Ishikawa (cell line): ENCODE measurements at regions not wholly inside any gene's neighbourhood (a gene's known extent, or its start where the extent isn't known, plus 50 kb on each side); places are given as distances from the start of the nearest gene placed in this dataset.

Experiments
- CEBPB ChIP-seq: IDR thresholded peaks from 2 replicates; pipeline ENCODE4 v1.6.1; 2012
- CREB1 ChIP-seq: IDR thresholded peaks from 2 replicates; pipeline ENCODE4 v1.6.1; 2012; ENCODE audit warnings: low read depth
- EGR1 ChIP-seq: IDR thresholded peaks from 2 replicates; pipeline ENCODE4 v1.6.1; 2012
- EP300 ChIP-seq: IDR thresholded peaks from 2 replicates; pipeline ENCODE4 v1.6.1; 2012; ENCODE audit warnings: borderline replicate concordance
- FOXM1 ChIP-seq: IDR thresholded peaks from 2 replicates; pipeline ENCODE4 v1.6.1; 2012; ENCODE audit warnings: low read depth, borderline replicate concordance
- NFIC ChIP-seq: IDR thresholded peaks from 2 replicates; pipeline ENCODE4 v1.6.1; 2012
- RAD21 ChIP-seq: IDR thresholded peaks from 2 replicates; pipeline ENCODE4 v1.6.1; 2012; ENCODE audit warnings: low read depth
- TAF1 ChIP-seq: IDR thresholded peaks from 2 replicates; pipeline ENCODE4 v1.6.1; 2012; ENCODE audit warnings: low read depth, mild to moderate bottlenecking
- TCF12 ChIP-seq: IDR thresholded peaks from 2 replicates; pipeline ENCODE4 v1.6.1; 2012; ENCODE audit warnings: low read depth
- TEAD4 ChIP-seq: IDR thresholded peaks from 2 replicates; pipeline ENCODE4 v1.6.1; 2012
- YY1 ChIP-seq: IDR thresholded peaks from 2 replicates; pipeline ENCODE4 v1.6.1; 2012; ENCODE audit warnings: low read depth
- ZBTB7A ChIP-seq: IDR thresholded peaks from 2 replicates; pipeline ENCODE4 v1.6.1; 2012; ENCODE audit warnings: low read depth
- TF ChIP-seq, protein P1 (sequence below): IDR thresholded peaks from 2 replicates; pipeline ENCODE4 v1.6.1; 2012
- TF ChIP-seq, protein P2 (sequence below): IDR thresholded peaks from 2 replicates; pipeline ENCODE4 v1.6.1; 2012; ENCODE audit warnings: low read depth, mild to moderate bottlenecking
- TF ChIP-seq, protein P3 (sequence below): IDR thresholded peaks from 2 replicates; pipeline ENCODE4 v1.6.1; 2012

DNA sequence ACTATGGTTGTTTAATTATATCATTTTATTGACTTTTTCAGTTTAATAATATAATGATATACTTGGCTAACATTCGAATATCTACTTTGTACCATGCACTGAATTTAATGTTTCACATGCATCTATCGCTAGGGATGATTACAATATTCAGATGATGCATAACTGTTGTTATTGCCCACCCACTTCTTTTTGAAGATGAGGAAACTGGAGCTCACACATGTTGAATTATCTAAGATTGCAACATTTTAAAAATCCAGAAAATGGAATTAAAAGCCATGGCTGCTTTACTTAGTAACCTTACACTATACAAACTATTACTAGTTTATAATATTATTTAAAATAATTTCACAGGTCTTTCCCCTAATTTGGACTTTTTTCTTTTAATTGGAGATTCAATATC, 171.7 kb downstream of the TLR4 start:
- no peak for TF ChIP-seq EGR1
- TF ChIP-seq, protein P1, sequence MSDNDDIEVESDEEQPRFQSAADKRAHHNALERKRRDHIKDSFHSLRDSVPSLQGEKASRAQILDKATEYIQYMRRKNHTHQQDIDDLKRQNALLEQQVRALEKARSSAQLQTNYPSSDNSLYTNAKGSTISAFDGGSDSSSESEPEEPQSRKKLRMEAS = no peak
- TF ChIP-seq TEAD4 = no peak
- TF ChIP-seq ZBTB7A = no peak
- no peak for TF ChIP-seq FOXM1
- no peak for TF ChIP-seq EP300
- no peak for TF ChIP-seq CEBPB
- no peak for TF ChIP-seq NFIC
- no peak for TF ChIP-seq YY1
- TF ChIP-seq, protein P2, sequence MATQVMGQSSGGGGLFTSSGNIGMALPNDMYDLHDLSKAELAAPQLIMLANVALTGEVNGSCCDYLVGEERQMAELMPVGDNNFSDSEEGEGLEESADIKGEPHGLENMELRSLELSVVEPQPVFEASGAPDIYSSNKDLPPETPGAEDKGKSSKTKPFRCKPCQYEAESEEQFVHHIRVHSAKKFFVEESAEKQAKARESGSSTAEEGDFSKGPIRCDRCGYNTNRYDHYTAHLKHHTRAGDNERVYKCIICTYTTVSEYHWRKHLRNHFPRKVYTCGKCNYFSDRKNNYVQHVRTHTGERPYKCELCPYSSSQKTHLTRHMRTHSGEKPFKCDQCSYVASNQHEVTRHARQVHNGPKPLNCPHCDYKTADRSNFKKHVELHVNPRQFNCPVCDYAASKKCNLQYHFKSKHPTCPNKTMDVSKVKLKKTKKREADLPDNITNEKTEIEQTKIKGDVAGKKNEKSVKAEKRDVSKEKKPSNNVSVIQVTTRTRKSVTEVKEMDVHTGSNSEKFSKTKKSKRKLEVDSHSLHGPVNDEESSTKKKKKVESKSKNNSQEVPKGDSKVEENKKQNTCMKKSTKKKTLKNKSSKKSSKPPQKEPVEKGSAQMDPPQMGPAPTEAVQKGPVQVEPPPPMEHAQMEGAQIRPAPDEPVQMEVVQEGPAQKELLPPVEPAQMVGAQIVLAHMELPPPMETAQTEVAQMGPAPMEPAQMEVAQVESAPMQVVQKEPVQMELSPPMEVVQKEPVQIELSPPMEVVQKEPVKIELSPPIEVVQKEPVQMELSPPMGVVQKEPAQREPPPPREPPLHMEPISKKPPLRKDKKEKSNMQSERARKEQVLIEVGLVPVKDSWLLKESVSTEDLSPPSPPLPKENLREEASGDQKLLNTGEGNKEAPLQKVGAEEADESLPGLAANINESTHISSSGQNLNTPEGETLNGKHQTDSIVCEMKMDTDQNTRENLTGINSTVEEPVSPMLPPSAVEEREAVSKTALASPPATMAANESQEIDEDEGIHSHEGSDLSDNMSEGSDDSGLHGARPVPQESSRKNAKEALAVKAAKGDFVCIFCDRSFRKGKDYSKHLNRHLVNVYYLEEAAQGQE = no peak
- TF ChIP-seq CREB1 = no peak

DNA sequence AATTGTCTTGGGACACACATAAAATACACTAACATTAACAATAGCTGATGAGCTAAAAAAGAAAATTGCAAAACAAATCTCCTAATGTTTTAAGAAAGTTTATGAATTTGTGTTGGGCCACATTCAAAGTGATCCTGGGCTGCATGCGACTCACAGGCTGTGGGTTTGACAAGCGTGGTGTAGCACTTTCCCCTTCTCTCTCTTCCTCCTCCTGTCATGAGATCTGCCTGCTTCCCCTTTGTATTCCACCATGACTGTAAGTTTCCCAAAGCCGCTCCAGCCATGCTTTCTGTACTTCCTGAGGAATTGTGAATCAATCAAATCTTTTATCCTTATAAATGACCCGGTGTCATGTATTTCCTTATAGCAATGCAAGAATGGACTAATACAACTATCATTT, 178.0 kb downstream of the TLR4 start:
- TF ChIP-seq TCF12 = no peak
- TF ChIP-seq YY1 = no peak
- no peak for TF ChIP-seq TAF1
- TF ChIP-seq, protein P2 = no peak
- TF ChIP-seq, protein P1 = no peak
- no peak for TF ChIP-seq EGR1
- TF ChIP-seq CREB1 = no peak
- TF ChIP-seq, protein P3, sequence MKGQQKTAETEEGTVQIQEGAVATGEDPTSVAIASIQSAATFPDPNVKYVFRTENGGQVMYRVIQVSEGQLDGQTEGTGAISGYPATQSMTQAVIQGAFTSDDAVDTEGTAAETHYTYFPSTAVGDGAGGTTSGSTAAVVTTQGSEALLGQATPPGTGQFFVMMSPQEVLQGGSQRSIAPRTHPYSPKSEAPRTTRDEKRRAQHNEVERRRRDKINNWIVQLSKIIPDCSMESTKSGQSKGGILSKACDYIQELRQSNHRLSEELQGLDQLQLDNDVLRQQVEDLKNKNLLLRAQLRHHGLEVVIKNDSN = no peak
- no peak for TF ChIP-seq EP300
- TF ChIP-seq NFIC = no peak
- TF ChIP-seq TEAD4 = no peak
- TF ChIP-seq ZBTB7A = no peak

DNA sequence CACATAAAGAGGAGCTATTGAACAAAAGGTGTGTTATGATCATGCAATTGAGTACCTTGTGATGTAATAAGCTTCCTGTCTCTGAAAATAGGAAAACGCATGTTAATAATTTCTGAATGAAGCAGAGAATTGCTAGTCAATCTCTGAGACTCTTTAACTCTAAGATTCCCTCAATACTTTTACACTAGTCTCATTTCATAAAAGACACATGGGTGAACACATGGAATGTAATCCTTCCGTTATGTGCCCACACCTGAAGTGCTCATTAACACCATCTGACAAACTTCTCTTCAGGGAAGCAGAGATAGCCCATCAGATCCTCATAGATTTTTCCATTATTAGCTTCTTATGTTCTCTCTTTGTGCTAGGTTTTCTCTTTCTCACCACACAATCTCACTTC, 182.4 kb downstream of the TLR4 start:
- TF ChIP-seq ZBTB7A (no peak), NFIC (no peak), CEBPB (no peak), RAD21 (no peak), EGR1 (no peak), EP300 (no peak), CREB1 (no peak), YY1 (no peak), TAF1 (no peak), FOXM1 (no peak), TCF12 (no peak)
- TF ChIP-seq, protein P3 = no peak
- TF ChIP-seq, protein P2 = no peak
- TF ChIP-seq, protein P1 = no peak

DNA sequence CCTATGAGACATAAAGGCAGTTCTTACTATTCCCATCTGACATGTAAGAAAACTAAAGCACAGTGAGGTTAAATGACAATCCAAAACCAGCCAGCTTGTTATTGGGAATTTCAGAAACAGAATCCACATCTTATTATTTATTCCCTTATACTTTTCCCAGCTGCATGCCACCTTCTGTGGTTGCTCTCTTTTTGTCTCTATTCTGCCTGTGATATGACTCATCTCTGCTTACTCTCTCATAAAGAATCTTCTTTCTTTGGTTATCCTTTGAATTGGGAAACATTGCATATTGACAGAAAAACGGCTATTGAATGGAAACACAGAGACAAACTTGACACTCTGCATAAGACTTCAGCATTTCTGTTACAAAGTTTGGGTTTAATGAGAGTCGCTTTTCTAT, 183.2 kb downstream of the TLR4 start:
- TF ChIP-seq ZBTB7A (no peak), RAD21 (no peak), CREB1 (no peak), CEBPB (no peak), TAF1 (no peak), EGR1 (no peak), TEAD4 (no peak), YY1 (no peak), NFIC (no peak), EP300 (no peak), TCF12 (no peak), FOXM1 (no peak)
- TF ChIP-seq, protein P3 = no peak
- TF ChIP-seq, protein P1 = no peak
- TF ChIP-seq, protein P2 = no peak
